Body of pancreas (tissue), 4 donors: ENCODE measurements at regions not wholly inside any gene's neighbourhood (a gene's known extent, or its start where the extent isn't known, plus 50 kb on each side); places are given as distances from the start of the nearest gene placed in this dataset.

Experiments
- CTCF ChIP-seq, 7 experiments: fragments of 450-650 bp in 4 of 7; fragments of 200-600 bp in 3 of 7; sonication (generic) in 3 of 7; IDR thresholded peaks; one replicate each; pipeline ENCODE4 v1.5.1; 2016 to 2019; ENCODE audit warnings: antibody characterized with exemption in 7 of 7
- POLR2A ChIP-seq, 3 donors: fragments of 450-650 bp; IDR thresholded peaks; one replicate each; pipeline ENCODE4 v1.6.1; 2016; ENCODE audit warnings: antibody characterized with exemption in 3 of 3, mild to moderate bottlenecking in 2 of 3

- TF ChIP-seq POLR2A (IDR thresholded peaks at IDR 0.05) (no peak), CTCF (IDR thresholded peaks at IDR 0.05) (no peak)
Measured at GRCh38 chr21:15498455-15498854, 231.3 kb upstream of the USP25 start.
